H1 (cell line): ENCODE measurements at regions not wholly inside any gene's neighbourhood (a gene's known extent, or its start where the extent isn't known, plus 50 kb on each side); places are given as distances from the start of the nearest gene placed in this dataset.

Source experiments
- ATF2 ChIP-seq: IDR thresholded peaks from 2 replicates; pipeline ENCODE4 v1.6.1; 2012; ENCODE audit warnings: low read length, inconsistent platforms
- CBX8 ChIP-seq: fragments of 300-800, 300-1000 bp; sonication (generic); IDR thresholded peaks from 2 replicates; pipeline ENCODE4 v1.7.1; 2016; ENCODE audit warnings: low read depth, low read length, borderline replicate concordance
- NANOG ChIP-seq: IDR thresholded peaks from 2 replicates; pipeline ENCODE4 v1.6.1; 2011; ENCODE audit warnings: low read length, low read depth, mild to moderate bottlenecking, inconsistent platforms; ENCODE audit not compliant: insufficient read depth, poor library complexity, severe bottlenecking
- RFX5 ChIP-seq: IDR thresholded peaks from 2 replicates; pipeline ENCODE4 v1.6.1; 2011; ENCODE audit warnings: low read depth, low read length, improper control_type of control experiment, borderline replicate concordance
- SIX5 ChIP-seq: IDR thresholded peaks from 2 replicates; pipeline ENCODE4 v1.6.1; 2011; ENCODE audit warnings: mild to moderate bottlenecking, low read depth, low read length
- TAF1 ChIP-seq: IDR thresholded peaks from 2 replicates; pipeline ENCODE4 v1.6.1; 2011; ENCODE audit warnings: mild to moderate bottlenecking, low read depth, low read length

- TF ChIP-seq NANOG = no peak
- TF ChIP-seq TAF1 = no peak
- no peak for TF ChIP-seq SIX5
- no peak for TF ChIP-seq RFX5
- no peak for TF ChIP-seq ATF2
- TF ChIP-seq CBX8 = no peak
These were observed 571.2 kb downstream of the ZEB2 start (continued) for GRCh38 chr2:143948710-143949109.
